CD4-positive, alpha-beta T cell treated with Interleukin-12 subunit alpha and Interleukin-12 subunit beta, for 1 hour (primary cell): ENCODE measurements at regions not wholly inside any gene's neighbourhood (a gene's known extent, or its start where the extent isn't known, plus 50 kb on each side); places are given as distances from the start of the nearest gene placed in this dataset.
"Not testable (repeated sequence)": the region's sequence is repeated elsewhere in the genome, so short reads cannot be mapped to it uniquely, and the experiment has no call there.

Source experiments
- DNase-seq: peaks from one replicate; pipeline ENCODE4 v3.0.0-alpha.2; 2020

- DNase-seq: no peak
Measured at GRCh38 chr11:104699981-104700380, 198.3 kb downstream of the CASP12 start.

- DNase-seq: no peak
Measured at GRCh38 chr11:104695065-104695463, 203.2 kb downstream of the CASP12 start.

GRCh38 chr11:104694259-104695064, 203.8 kb downstream of the CASP12 start:
- DNase-seq: no peak

- no peak for DNase-seq
Measured at GRCh38 chr11:104692751-104693150, 205.5 kb downstream of the CASP12 start.

GRCh38 chr11:104691129-104691528, 207.1 kb downstream of the CASP12 start:
- DNase-seq: no peak

GRCh38 chr11:104690241-104690640, 208.0 kb downstream of the CASP12 start:
- no peak for DNase-seq

- DNase-seq: no peak
Measured at GRCh38 chr11:104688731-104689130, 209.5 kb downstream of the CASP12 start.

- DNase-seq: no peak
Measured at GRCh38 chr11:104682206-104682605, 216.1 kb downstream of the CASP12 start.

- DNase-seq: no peak
Measured at GRCh38 chr11:104679258-104679657, 219.0 kb downstream of the CASP12 start.

- no peak for DNase-seq
Measured at GRCh38 chr11:104678408-104678807, 219.9 kb downstream of the CASP12 start.

- not testable (repeated sequence) for DNase-seq
Measured at GRCh38 chr11:104677069-104677468, 221.2 kb downstream of the CASP12 start.

GRCh38 chr11:104672897-104673296, 225.4 kb downstream of the CASP12 start:
- DNase-seq: no peak

GRCh38 chr11:104668797-104669463, 229.3 kb downstream of the CASP12 start:
- no peak for DNase-seq

GRCh38 chr11:104666624-104667023, 231.6 kb downstream of the CASP12 start:
- DNase-seq: no peak

- no peak for DNase-seq
Measured at GRCh38 chr11:104665641-104666040, 232.6 kb downstream of the CASP12 start.

- DNase-seq: no peak
Measured at GRCh38 chr11:104663190-104664140, 234.8 kb downstream of the CASP12 start.

- no peak for DNase-seq
Measured at GRCh38 chr11:104661901-104662300, 236.4 kb downstream of the CASP12 start.

GRCh38 chr11:104661471-104661870, 236.8 kb downstream of the CASP12 start:
- DNase-seq: no peak

GRCh38 chr11:104658177-104658576, 240.1 kb downstream of the CASP12 start:
- DNase-seq: no peak

- DNase-seq: no peak
Measured at GRCh38 chr11:104657083-104657482, 241.2 kb downstream of the CASP12 start.

- DNase-seq: no peak
Measured at GRCh38 chr11:104655066-104655465, 243.2 kb downstream of the CASP12 start.

- DNase-seq: no peak
Measured at GRCh38 chr11:104654181-104654813, 244.0 kb downstream of the CASP12 start.

GRCh38 chr11:104653407-104653806, 244.9 kb downstream of the CASP12 start:
- peak; percentile 31 for DNase-seq
